ENCODE measurements at regions not wholly inside any gene's neighbourhood (a gene's known extent, or its start where the extent isn't known, plus 50 kb on each side); places are given as distances from the start of the nearest gene placed in this dataset.

GRCh38 chr1:106659490-106660244, 396.8 kb upstream of the PRMT6 start:
- Histone ChIP-seq H3K4me1 (ENCODE audit: insufficient read depth, low read length) (no peaks in the 10 kb centered on the region), H2AFZ (ENCODE audit: low read depth, low read length) (no peak overlapping the region), H3K4me3 (ENCODE audit: low read length) (no peak overlapping the region), H3K9me3 (ENCODE audit: low read length) (peaks cover 4% of the 10 kb centered on the region), H3K27me3 (ENCODE audit: insufficient read depth, low read length) (no peaks in the 10 kb centered on the region), H3K36me3 (ENCODE audit: insufficient read depth, low read length) (no peaks in the 10 kb centered on the region)

GRCh38 chr1:106675558-106675957, 380.9 kb upstream of the PRMT6 start:
- Histone ChIP-seq H3K27me3 (ENCODE audit: insufficient read depth, low read length) (no peaks in the 10 kb centered on the region), H3K4me3 (ENCODE audit: low read length) (no peak overlapping the region)

GRCh38 chr1:106676021-106676420, 380.5 kb upstream of the PRMT6 start:
- Histone ChIP-seq H3K9me3 (ENCODE audit: low read length) (no peaks in the 10 kb centered on the region), H3K4me1 (ENCODE audit: insufficient read depth, low read length) (peaks cover 7% of the 10 kb centered on the region), H2AFZ (ENCODE audit: low read depth, low read length) (no peak overlapping the region), H3K4me3 (ENCODE audit: low read length) (no peak overlapping the region), H3K36me3 (ENCODE audit: insufficient read depth, low read length) (no peaks in the 10 kb centered on the region), H3K27me3 (ENCODE audit: insufficient read depth, low read length) (no peaks in the 10 kb centered on the region)

More at GRCh38 chr1:106675558-106675957, 380.9 kb upstream of the PRMT6 start:
- Histone ChIP-seq H3K4me1 (ENCODE audit: insufficient read depth, low read length) (peaks cover 2% of the 10 kb centered on the region), H3K9me3 (ENCODE audit: low read length) (no peaks in the 10 kb centered on the region), H3K36me3 (ENCODE audit: insufficient read depth, low read length) (no peaks in the 10 kb centered on the region), H2AFZ (ENCODE audit: low read depth, low read length) (no peak overlapping the region)

GRCh38 chr1:106677181-106677580, 379.3 kb upstream of the PRMT6 start:
- H3K9me3 ChIP-seq (ENCODE audit: low read length): no peaks in the 10 kb centered on the region
- H3K27me3 ChIP-seq (ENCODE audit: insufficient read depth, low read length): no peaks in the 10 kb centered on the region
- no peak overlapping the region for H3K4me3 ChIP-seq (ENCODE audit: low read length)
- H3K36me3 ChIP-seq (ENCODE audit: insufficient read depth, low read length): no peaks in the 10 kb centered on the region
- peaks cover 7% of the 10 kb centered on the region for H3K4me1 ChIP-seq (ENCODE audit: insufficient read depth, low read length)
- H2AFZ ChIP-seq (ENCODE audit: low read depth, low read length): no peak overlapping the region

GRCh38 chr1:106677721-106678120, 378.8 kb upstream of the PRMT6 start:
- no peaks in the 10 kb centered on the region for H3K27me3 ChIP-seq (ENCODE audit: insufficient read depth, low read length)

GRCh38 chr1:106678279-106679050, 378.0 kb upstream of the PRMT6 start:
- Histone ChIP-seq H3K36me3 (ENCODE audit: insufficient read depth, low read length) (no peaks in the 10 kb centered on the region), H3K4me3 (ENCODE audit: low read length) (no peak overlapping the region), H2AFZ (ENCODE audit: low read depth, low read length) (no peak overlapping the region), H3K9me3 (ENCODE audit: low read length) (no peaks in the 10 kb centered on the region), H3K27me3 (ENCODE audit: insufficient read depth, low read length) (no peaks in the 10 kb centered on the region), H3K4me1 (ENCODE audit: insufficient read depth, low read length) (peaks cover 7% of the 10 kb centered on the region)

More at GRCh38 chr1:106677721-106678120, 378.8 kb upstream of the PRMT6 start:
- Histone ChIP-seq H3K4me3 (ENCODE audit: low read length) (no peak overlapping the region), H3K4me1 (ENCODE audit: insufficient read depth, low read length) (peaks cover 7% of the 10 kb centered on the region), H3K36me3 (ENCODE audit: insufficient read depth, low read length) (no peaks in the 10 kb centered on the region), H3K9me3 (ENCODE audit: low read length) (no peaks in the 10 kb centered on the region), H2AFZ (ENCODE audit: low read depth, low read length) (no peak overlapping the region)

- Histone ChIP-seq H3K9me3 (ENCODE audit: low read length) (no peaks in the 10 kb centered on the region), H2AFZ (ENCODE audit: low read depth, low read length) (no peak overlapping the region), H3K4me3 (ENCODE audit: low read length) (no peak overlapping the region), H3K4me1 (ENCODE audit: insufficient read depth, low read length) (peaks cover 7% of the 10 kb centered on the region), H3K27me3 (ENCODE audit: insufficient read depth, low read length) (no peaks in the 10 kb centered on the region), H3K36me3 (ENCODE audit: insufficient read depth, low read length) (no peaks in the 10 kb centered on the region)
Measured at GRCh38 chr1:106680216-106680615, 376.3 kb upstream of the PRMT6 start.

- no peaks in the 10 kb centered on the region for H3K36me3 ChIP-seq (ENCODE audit: insufficient read depth, low read length)
- H3K4me1 ChIP-seq (ENCODE audit: insufficient read depth, low read length): peaks cover 7% of the 10 kb centered on the region
- no peak overlapping the region for H2AFZ ChIP-seq (ENCODE audit: low read depth, low read length)
- no peaks in the 10 kb centered on the region for H3K27me3 ChIP-seq (ENCODE audit: insufficient read depth, low read length)
- H3K4me3 ChIP-seq (ENCODE audit: low read length): no peak overlapping the region
- H3K9me3 ChIP-seq (ENCODE audit: low read length): no peaks in the 10 kb centered on the region
Measured at GRCh38 chr1:106680776-106681344, 375.6 kb upstream of the PRMT6 start.

- H3K4me1 ChIP-seq (ENCODE audit: insufficient read depth, low read length): peaks cover 7% of the 10 kb centered on the region
- no peak overlapping the region for H2AFZ ChIP-seq (ENCODE audit: low read depth, low read length)
- H3K27me3 ChIP-seq (ENCODE audit: insufficient read depth, low read length): no peaks in the 10 kb centered on the region
- H3K4me3 ChIP-seq (ENCODE audit: low read length): no peak overlapping the region
- no peaks in the 10 kb centered on the region for H3K36me3 ChIP-seq (ENCODE audit: insufficient read depth, low read length)
- no peaks in the 10 kb centered on the region for H3K9me3 ChIP-seq (ENCODE audit: low read length)
Measured at GRCh38 chr1:106681939-106682522, 374.4 kb upstream of the PRMT6 start.

GRCh38 chr1:106688446-106688845, 368.0 kb upstream of the PRMT6 start:
- Histone ChIP-seq H3K4me3 (ENCODE audit: low read length) (no peak overlapping the region), H3K4me1 (ENCODE audit: insufficient read depth, low read length) (no peaks in the 10 kb centered on the region), H3K9me3 (ENCODE audit: low read length) (no peaks in the 10 kb centered on the region), H3K36me3 (ENCODE audit: insufficient read depth, low read length) (no peaks in the 10 kb centered on the region), H3K27me3 (ENCODE audit: insufficient read depth, low read length) (no peaks in the 10 kb centered on the region), H2AFZ (ENCODE audit: low read depth, low read length) (peak overlapping the region; percentile 13)

GRCh38 chr1:106698660-106699059, 357.8 kb upstream of the PRMT6 start:
- H3K27me3 ChIP-seq (ENCODE audit: insufficient read depth, low read length): peaks cover 2% of the 10 kb centered on the region
- H3K9me3 ChIP-seq (ENCODE audit: low read length): no peaks in the 10 kb centered on the region

GRCh38 chr1:106699433-106699832, 357.0 kb upstream of the PRMT6 start:
- Histone ChIP-seq H2AFZ (ENCODE audit: low read depth, low read length) (no peak overlapping the region), H3K4me1 (ENCODE audit: insufficient read depth, low read length) (no peaks in the 10 kb centered on the region), H3K27me3 (ENCODE audit: insufficient read depth, low read length) (peaks cover 2% of the 10 kb centered on the region), H3K4me3 (ENCODE audit: low read length) (no peak overlapping the region), H3K36me3 (ENCODE audit: insufficient read depth, low read length) (no peaks in the 10 kb centered on the region), H3K9me3 (ENCODE audit: low read length) (no peaks in the 10 kb centered on the region)

More at GRCh38 chr1:106698660-106699059, 357.8 kb upstream of the PRMT6 start:
- H2AFZ ChIP-seq (ENCODE audit: low read depth, low read length): no peak overlapping the region
- no peaks in the 10 kb centered on the region for H3K36me3 ChIP-seq (ENCODE audit: insufficient read depth, low read length)
- H3K4me1 ChIP-seq (ENCODE audit: insufficient read depth, low read length): no peaks in the 10 kb centered on the region
- no peak overlapping the region for H3K4me3 ChIP-seq (ENCODE audit: low read length)

- Histone ChIP-seq H3K4me1 (ENCODE audit: insufficient read depth, low read length) (no peaks in the 10 kb centered on the region), H3K9me3 (ENCODE audit: low read length) (no peaks in the 10 kb centered on the region), H3K36me3 (ENCODE audit: insufficient read depth, low read length) (no peaks in the 10 kb centered on the region), H3K4me3 (ENCODE audit: low read length) (no peak overlapping the region), H3K27me3 (ENCODE audit: insufficient read depth, low read length) (peaks cover 2% of the 10 kb centered on the region), H2AFZ (ENCODE audit: low read depth, low read length) (no peak overlapping the region)
Measured at GRCh38 chr1:106700211-106700610, 356.3 kb upstream of the PRMT6 start.
